Suprapubic skin (tissue), 4 donors: ENCODE measurements at regions not wholly inside any gene's neighbourhood (a gene's known extent, or its start where the extent isn't known, plus 50 kb on each side); places are given as distances from the start of the nearest gene placed in this dataset.

ENCODE experiments used
- DNase-seq, 2 donors: peaks; one replicate each; pipeline ENCODE4 v3.0.0-alpha.2; 2019; ENCODE audit warnings: low spot score in 2 of 2
- H3K27ac ChIP-seq: fragments of 200-600 bp; sonication (generic); one replicate; pipeline ENCODE4 v1.5.1; 2019
- H3K27me3 ChIP-seq: fragments of 200-600 bp; sonication (generic); one replicate; pipeline ENCODE4 v1.5.1; 2019
- H3K36me3 ChIP-seq: fragments of 200-600 bp; sonication (generic); one replicate; pipeline ENCODE4 v1.5.1; 2019
- H3K4me1 ChIP-seq: fragments of 200-600 bp; sonication (generic); one replicate; pipeline ENCODE4 v1.5.1; 2019
- H3K4me3 ChIP-seq: fragments of 200-600 bp; sonication (generic); one replicate; pipeline ENCODE4 v1.5.1; 2019; ENCODE audit warnings: mild to moderate bottlenecking
- H3K9me3 ChIP-seq: fragments of 200-600 bp; sonication (generic); one replicate; pipeline ENCODE4 v1.5.1; 2019
- EP300 ChIP-seq: sonication (generic); formaldehyde crosslinking; IDR thresholded peaks from one replicate; pipeline ENCODE4 v1.6.1; 2017; ENCODE audit warnings: antibody characterized with exemption
- POLR2A ChIP-seq, 2 donors: fragments of 450-650 bp; IDR thresholded peaks; one replicate each; pipeline ENCODE4 v1.6.1; 2017; ENCODE audit warnings: antibody characterized with exemption in 2 of 2, mild to moderate bottlenecking in 2 of 2, moderate library complexity in 2 of 2
- POLR2AphosphoS5 ChIP-seq, 3 donors: sonication (generic); formaldehyde crosslinking; IDR thresholded peaks; one replicate each; pipeline ENCODE4 v1.6.1; 2017; ENCODE audit warnings: antibody characterized with exemption in 3 of 3
- WGBS: methylation state at CpG from one replicate; pipeline ENCODE4 v1.1.5; 2018; 5-methylcytosine and 5-hydroxymethylcytosine counted together
- TF ChIP-seq, protein P1 (sequence below), 2 donors: fragments of 200-600 bp in 1 of 2; fragments of 450-650 bp in 1 of 2; sonication (generic) in 1 of 2; IDR thresholded peaks; one replicate each; pipeline ENCODE4 v1.5.1; 2016 to 2019; ENCODE audit warnings: antibody characterized with exemption in 2 of 2, mild to moderate bottlenecking in 1 of 2, moderate library complexity in 1 of 2

DNA sequence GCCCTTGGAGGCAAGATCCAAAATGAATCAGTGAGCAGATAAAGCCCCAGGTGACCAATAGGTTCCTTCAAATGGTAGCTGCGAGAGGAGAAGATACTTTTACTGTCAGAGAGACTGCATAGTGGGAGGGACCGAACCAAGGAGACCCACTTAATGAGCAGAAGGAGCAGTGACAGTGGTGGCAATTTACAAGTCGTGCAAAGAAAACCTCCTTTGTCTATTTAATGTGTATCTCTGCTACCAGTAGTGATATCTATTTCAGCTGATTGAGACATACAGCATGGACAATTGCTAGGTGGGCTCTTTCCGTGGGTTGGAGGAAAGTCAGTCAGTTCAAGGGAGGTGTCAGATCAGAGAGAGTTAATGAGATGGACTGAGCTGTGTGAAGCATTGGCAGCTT is 480.4 kb downstream of the GATA3 start:
- TF ChIP-seq EP300 (no peak), POLR2AphosphoS5 (IDR thresholded peaks at IDR 0.05) (no peak), POLR2A (IDR thresholded peaks at IDR 0.05) (no peak)
- TF ChIP-seq, protein P1, sequence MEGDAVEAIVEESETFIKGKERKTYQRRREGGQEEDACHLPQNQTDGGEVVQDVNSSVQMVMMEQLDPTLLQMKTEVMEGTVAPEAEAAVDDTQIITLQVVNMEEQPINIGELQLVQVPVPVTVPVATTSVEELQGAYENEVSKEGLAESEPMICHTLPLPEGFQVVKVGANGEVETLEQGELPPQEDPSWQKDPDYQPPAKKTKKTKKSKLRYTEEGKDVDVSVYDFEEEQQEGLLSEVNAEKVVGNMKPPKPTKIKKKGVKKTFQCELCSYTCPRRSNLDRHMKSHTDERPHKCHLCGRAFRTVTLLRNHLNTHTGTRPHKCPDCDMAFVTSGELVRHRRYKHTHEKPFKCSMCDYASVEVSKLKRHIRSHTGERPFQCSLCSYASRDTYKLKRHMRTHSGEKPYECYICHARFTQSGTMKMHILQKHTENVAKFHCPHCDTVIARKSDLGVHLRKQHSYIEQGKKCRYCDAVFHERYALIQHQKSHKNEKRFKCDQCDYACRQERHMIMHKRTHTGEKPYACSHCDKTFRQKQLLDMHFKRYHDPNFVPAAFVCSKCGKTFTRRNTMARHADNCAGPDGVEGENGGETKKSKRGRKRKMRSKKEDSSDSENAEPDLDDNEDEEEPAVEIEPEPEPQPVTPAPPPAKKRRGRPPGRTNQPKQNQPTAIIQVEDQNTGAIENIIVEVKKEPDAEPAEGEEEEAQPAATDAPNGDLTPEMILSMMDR (IDR thresholded peaks at IDR 0.05), result no peak
- Histone ChIP-seq H3K36me3 (no peaks in the 10 kb centered on the region), H3K27ac (no peak overlapping the region), H3K27me3 (no peaks in the 10 kb centered on the region), H3K9me3 (no peaks in the 10 kb centered on the region), H3K4me3 (no peak overlapping the region), H3K4me1 (no peaks in the 10 kb centered on the region)
- no peak for DNase-seq
- WGBS, result 81% methylated on average over 4 of the region's 4 CpGs

DNA sequence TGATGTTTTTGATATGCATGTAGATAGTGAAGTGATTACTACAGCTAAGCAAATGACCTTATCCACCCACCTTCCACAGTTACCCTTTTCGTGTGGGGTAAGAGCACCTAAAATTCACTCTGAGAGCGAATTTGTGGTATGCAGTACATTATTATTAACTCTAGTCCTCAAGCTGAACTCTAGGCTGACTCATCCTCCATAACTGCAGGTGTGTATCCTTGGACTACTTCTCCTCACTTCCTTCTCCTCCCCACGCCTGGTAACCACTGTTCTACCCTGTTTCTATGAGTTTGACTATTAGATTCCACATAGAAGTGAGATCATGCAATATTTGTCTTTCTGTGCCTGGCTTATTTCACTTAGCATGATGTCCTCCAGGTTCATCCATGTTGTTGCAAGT is 484.6 kb downstream of the GATA3 start:
- Histone ChIP-seq H3K27ac (no peak overlapping the region), H3K9me3 (no peaks in the 10 kb centered on the region), H3K4me1 (peaks cover 6% of the 10 kb centered on the region), H3K4me3 (no peak overlapping the region), H3K27me3 (no peaks in the 10 kb centered on the region), H3K36me3 (no peaks in the 10 kb centered on the region)
- TF ChIP-seq, protein P1 (IDR thresholded peaks at IDR 0.05), result no peak
- TF ChIP-seq EP300, result no peak
- no peak for TF ChIP-seq POLR2AphosphoS5 (IDR thresholded peaks at IDR 0.05)
- TF ChIP-seq POLR2A (IDR thresholded peaks at IDR 0.05), result no peak
- DNase-seq, result no peak
- WGBS, result 77% methylated on average over 3 of the region's 3 CpGs

DNA sequence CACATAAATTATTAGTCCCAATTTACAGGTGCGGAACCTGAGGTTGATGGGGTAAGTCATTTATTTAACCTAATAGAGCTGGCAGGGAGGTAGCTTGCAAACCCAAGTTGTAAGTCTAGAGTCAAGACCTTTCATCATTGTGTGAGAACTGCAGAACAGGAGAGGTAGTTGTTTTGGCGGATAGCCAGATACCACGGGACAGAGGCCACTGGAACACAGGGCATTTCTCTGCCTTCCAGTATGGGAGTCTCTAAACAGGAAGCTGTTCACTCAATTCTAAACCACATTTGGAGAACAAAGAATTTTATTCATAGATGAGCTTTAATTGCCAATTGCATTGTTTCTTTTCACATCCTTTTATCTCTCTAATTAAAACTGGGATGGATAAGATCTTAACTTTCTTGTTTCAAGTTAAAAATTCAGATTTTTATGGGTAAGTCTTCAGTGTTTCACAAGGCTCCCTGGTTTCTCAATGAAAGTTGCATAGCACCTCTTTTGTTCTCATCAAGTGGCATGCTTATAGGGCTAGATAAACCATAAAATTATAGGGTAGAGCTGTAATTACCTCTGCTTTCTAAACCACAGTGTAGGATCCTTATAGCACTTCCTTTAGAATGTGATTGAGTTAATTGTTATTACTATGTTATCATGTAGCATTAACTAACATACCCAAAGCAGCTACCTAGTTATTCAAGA is 489.0 kb downstream of the GATA3 start:
- H3K4me3 ChIP-seq, result no peak overlapping the region
- DNase-seq, result no peak
- TF ChIP-seq, protein P1 (IDR thresholded peaks at IDR 0.05), result no peak
- TF ChIP-seq EP300, result no peak
- TF ChIP-seq POLR2A (IDR thresholded peaks at IDR 0.05), result no peak
- TF ChIP-seq POLR2AphosphoS5 (IDR thresholded peaks at IDR 0.05), result no peak
- peak overlapping the region; percentile 10 for H3K27ac ChIP-seq
- H3K4me1 ChIP-seq, result peaks cover 9% of the 10 kb centered on the region
- no peaks in the 10 kb centered on the region for H3K27me3 ChIP-seq
- H3K36me3 ChIP-seq, result no peaks in the 10 kb centered on the region
- no peaks in the 10 kb centered on the region for H3K9me3 ChIP-seq
- 46% methylated on average over 3 of the region's 3 CpGs for whole genome bisulfite sequencing

DNA sequence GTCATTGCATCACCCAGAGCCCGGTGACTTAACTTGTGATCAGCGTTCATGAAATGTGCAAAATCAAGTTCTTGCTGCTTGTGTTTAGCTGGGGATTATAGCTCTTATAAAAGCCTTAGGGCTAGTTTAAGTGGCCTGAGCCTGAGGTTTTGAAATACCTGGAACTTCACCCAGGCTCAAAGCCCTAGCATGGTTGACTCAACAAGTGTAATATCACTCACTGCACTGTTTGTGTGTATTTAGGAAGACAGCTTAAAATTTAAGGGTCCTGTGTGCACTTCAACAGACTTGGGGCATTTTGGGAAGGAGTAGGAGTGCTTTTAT is 489.5 kb downstream of the GATA3 start:
- TF ChIP-seq, protein P1 (IDR thresholded peaks at IDR 0.05), result no peak
- no peak for TF ChIP-seq EP300
- no peak for TF ChIP-seq POLR2A (IDR thresholded peaks at IDR 0.05)
- TF ChIP-seq POLR2AphosphoS5 (IDR thresholded peaks at IDR 0.05), result no peak
- peaks cover 9% of the 10 kb centered on the region for H3K4me1 ChIP-seq
- H3K9me3 ChIP-seq, result no peaks in the 10 kb centered on the region
- 63% methylated on average over 2 of the region's 2 CpGs for WGBS
- peak overlapping the region; percentile 10 for H3K27ac ChIP-seq
- H3K4me3 ChIP-seq, result no peak overlapping the region
- no peak for DNase-seq
- no peaks in the 10 kb centered on the region for H3K27me3 ChIP-seq
- H3K36me3 ChIP-seq, result no peaks in the 10 kb centered on the region

DNA sequence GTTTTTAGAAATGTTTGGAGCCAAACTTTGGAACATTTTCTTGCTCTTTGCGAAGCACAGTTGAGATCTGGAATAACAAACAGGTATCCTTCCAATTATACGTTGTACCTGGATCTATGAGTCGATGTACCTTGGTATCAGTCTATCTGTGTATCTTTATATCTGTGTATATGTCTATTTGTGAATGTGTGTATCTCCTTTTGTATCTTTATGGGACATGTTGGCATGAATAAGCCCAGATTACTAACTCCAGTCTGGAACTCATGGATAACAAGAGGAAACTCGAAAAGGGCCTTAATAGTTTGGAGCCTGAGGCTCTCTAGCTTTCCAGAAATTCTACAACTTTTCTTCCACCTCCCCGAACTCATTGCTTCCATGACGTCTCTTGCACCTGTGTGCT is 490.0 kb downstream of the GATA3 start:
- no peak for DNase-seq
- H3K9me3 ChIP-seq, result no peaks in the 10 kb centered on the region
- no peak overlapping the region for H3K4me3 ChIP-seq
- TF ChIP-seq EP300 (no peak), POLR2AphosphoS5 (IDR thresholded peaks at IDR 0.05) (no peak), POLR2A (IDR thresholded peaks at IDR 0.05) (no peak)
- TF ChIP-seq, protein P1 (IDR thresholded peaks at IDR 0.05), result no peak
- no peaks in the 10 kb centered on the region for H3K27me3 ChIP-seq
- no peaks in the 10 kb centered on the region for H3K36me3 ChIP-seq
- H3K4me1 ChIP-seq, result peaks cover 9% of the 10 kb centered on the region
- H3K27ac ChIP-seq, result peak overlapping the region; percentile 10
- 68% methylated on average over 6 of the region's 6 CpGs for WGBS
